ENCODE measurements at regions not wholly inside any gene's neighbourhood (a gene's known extent, or its start where the extent isn't known, plus 50 kb on each side); places are given as distances from the start of the nearest gene placed in this dataset.

- TF ChIP-seq POLR2A (IDR thresholded peaks at IDR 0.05; ENCODE audit: low read depth, low read length), result no peak
- no peak for TF ChIP-seq POLR2AphosphoS5 (IDR thresholded peaks at IDR 0.05; ENCODE audit: low read depth, low read length)
- TF ChIP-seq TAF1 (IDR thresholded peaks at IDR 0.05; ENCODE audit: borderline replicate concordance, low read depth, low read length), result no peak
Measured at GRCh38 chr6:17018425-17018824, 83.4 kb upstream of the STMND1 start.
